Bone marrow (tissue), 2 donors: ENCODE measurements at regions not wholly inside any gene's neighbourhood (a gene's known extent, or its start where the extent isn't known, plus 50 kb on each side); places are given as distances from the start of the nearest gene placed in this dataset.

Experiments used
- DNase-seq, 2 donors: peaks; one replicate each; lab custom pipeline; 2025; lab: John Stamatoyannopoulos, UW

DNA sequence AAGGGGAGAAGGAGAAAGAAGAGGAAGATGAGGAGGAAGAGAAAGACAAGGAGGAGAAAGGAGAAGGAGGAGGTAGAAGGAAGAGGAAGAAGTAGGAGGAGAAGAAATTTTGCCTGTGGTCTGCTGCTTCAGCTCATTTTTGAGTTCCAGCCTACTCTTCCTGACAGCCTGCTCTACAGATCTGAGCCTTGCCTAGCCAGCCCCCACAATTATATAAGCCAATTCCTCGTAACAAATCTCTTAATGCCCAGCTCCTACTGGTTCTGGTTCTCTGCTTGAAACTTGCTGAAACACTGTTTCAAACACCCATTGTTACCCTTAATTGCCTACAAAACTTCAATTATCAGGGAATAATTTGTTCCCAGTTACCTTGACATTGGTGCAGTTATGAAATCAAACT lies 1014.2 kb upstream of the CELF4 start:
- DNase-seq = no peak

DNA sequence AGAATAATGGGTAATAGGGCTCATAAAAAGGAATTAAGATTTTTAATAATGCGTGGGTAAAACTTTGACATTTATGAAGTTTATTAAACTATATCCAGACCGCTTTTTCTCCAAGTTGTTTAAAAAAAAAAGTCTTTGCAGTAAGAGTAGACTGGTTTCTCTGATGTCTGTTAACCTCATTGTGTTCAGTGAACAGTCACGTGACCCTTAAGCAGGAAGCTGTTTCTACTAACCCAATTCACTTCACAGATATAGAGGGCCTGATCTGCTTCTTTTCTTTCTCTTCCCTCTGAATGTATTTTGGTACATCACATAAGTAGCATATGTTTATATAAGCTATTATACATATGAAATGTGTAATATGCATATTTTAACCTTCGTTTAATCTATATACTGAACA lies 1011.3 kb upstream of the CELF4 start:
- DNase-seq = no peak

GRCh38 chr18:38576349-38576748 lies 1010.8 kb upstream of the CELF4 start:
- peak in 1 of 2 donors; percentile 95 for DNase-seq

GRCh38 chr18:38575648-38576047 lies 1010.0 kb upstream of the CELF4 start:
- no peak for DNase-seq

- DNase-seq = no peak
Observed at GRCh38 chr18:38575023-38575422, 1009.4 kb upstream of the CELF4 start.

DNA sequence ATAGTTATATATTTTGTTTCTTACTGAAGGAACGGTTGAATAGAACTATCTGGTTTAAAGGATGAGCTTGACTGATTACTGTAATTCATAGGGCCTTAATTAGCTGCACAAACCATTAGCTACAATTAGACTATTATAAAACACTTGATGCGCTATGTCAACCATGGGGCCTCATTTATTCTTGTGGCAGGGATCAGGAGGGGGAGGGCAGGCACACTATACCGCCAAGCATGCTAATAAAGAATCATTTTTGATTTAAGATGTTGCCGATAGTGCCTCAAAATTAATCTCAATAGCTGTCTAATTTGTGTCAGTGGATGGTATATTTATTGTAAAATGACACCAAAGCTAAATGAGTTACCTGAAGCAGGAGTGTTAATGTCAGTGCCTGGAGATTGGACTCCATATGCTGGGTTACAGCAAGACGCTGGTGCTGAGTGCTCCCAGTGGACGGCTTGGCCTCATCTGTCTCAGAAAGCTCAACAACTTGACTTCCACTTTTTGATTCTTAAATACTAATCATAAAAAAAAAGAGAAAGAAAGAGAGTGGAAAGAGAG lies 1007.0 kb upstream of the CELF4 start:
- DNase-seq = no peak

DNA sequence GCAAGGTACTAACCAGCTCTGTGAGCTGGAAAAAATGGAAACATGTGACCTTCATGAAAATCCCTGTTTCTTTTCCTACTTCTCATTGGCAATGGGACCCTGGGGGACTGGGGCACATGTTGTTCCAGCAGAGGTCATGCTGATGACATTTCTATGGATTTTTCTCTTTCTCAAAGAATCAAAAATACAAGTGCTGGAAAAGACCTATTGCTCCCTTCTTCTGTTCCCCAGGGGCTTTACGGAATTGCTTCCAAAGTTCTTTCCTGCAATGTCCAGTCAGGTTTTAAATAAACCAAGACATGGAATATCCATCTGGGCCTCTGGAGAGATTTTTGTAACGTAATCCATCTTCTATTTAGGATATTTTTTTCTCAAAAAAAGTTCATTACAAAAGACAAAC lies 1006.1 kb upstream of the CELF4 start:
- no peak for DNase-seq

GRCh38 chr18:38565513-38565912 lies 999.9 kb upstream of the CELF4 start:
- no peak for DNase-seq

GRCh38 chr18:38563396-38563980 lies 997.9 kb upstream of the CELF4 start:
- peak in 1 of 2 donors; percentile 71 for DNase-seq

GRCh38 chr18:38557006-38557405 lies 991.4 kb upstream of the CELF4 start:
- no peak for DNase-seq

GRCh38 chr18:38552732-38553321 lies 987.2 kb upstream of the CELF4 start:
- no peak for DNase-seq

- no peak for DNase-seq
Observed at GRCh38 chr18:38551881-38552280, 986.3 kb upstream of the CELF4 start.

- peak in 1 of 2 donors; percentile 10 for DNase-seq
Observed at GRCh38 chr18:38545071-38545470, 979.5 kb upstream of the CELF4 start.

DNA sequence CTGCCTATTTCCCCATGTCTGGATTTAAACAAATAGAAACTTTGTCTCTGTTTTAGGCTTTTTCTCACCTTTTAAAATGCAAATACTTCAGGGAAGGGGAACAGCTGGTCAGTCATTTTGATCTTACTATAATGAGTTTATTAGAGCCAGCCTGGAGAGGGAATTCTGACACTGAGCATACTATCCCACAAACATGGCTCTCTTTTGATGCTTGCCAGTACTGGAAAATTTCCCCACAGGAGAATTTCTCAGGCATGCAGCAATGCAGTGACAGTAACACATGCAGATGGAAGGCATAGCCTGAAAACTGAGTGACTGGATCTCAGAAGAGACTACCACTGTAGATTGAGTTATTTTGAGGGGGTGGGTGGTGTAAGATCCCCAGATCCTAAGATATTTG lies 974.3 kb upstream of the CELF4 start:
- no peak for DNase-seq

GRCh38 chr18:38539371-38539770 lies 973.8 kb upstream of the CELF4 start:
- DNase-seq = no peak

- no peak for DNase-seq
Observed at GRCh38 chr18:38534073-38534472, 968.5 kb upstream of the CELF4 start.

DNA sequence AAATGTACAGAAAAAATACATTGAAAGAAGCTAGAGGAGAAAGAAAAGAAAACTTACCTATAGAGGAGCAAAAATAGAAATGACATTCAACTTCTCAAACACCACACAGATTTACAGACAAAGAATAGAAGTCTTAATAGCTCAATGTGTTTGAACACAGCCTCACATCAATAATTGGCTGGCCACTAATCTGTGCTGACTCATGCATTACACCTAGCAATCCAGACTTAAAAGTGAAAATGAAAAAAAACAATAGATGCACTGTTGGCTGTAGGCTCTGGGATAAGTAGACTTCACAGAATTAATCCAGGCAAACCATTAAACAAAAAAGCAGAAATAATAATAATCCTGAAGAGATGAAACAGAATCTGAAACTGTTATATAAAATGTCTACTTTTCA lies 961.3 kb upstream of the CELF4 start:
- DNase-seq = no peak

DNA sequence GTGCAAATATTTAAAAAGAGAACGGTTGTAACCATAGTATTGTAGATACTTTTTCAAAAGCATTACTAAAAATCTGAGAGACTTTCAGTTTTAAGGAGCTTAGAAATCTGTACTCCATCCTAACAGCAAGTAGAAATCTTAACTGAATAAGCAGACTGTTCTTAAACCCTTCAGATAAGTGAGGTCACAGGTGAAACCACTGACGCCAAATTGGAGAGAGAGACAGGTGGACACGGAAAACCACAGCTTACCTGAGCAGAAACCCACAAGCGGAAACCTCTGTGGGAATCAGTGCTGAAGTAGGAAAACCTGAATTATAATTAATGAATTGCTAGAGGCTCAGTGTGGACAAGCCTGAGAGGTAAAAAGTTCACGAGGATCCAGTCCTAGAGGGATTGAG lies 959.4 kb upstream of the CELF4 start:
- DNase-seq = no peak

DNA sequence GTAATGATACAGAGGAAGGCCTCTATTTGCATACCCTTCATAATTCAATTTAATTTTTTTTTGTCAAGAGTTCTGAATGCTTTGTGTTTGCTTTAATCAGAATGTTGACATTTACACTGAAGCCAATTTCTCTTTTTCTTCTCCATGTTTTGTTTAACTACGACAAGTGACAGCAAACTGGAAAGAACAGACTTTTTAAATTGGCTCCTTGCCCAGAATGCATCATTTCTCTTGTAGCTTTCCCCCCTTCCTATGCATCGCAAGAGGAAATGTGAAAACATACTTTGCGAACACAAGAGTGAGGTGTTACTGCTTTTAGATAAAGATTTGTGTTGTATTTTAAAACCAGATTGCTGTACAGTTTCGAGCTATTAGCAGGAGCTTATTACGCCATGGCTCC lies 955.2 kb upstream of the CELF4 start:
- DNase-seq = no peak

- peak in 1 of 2 donors; percentile 12 for DNase-seq
Observed at GRCh38 chr18:38502539-38502938, 936.9 kb upstream of the CELF4 start.

DNA sequence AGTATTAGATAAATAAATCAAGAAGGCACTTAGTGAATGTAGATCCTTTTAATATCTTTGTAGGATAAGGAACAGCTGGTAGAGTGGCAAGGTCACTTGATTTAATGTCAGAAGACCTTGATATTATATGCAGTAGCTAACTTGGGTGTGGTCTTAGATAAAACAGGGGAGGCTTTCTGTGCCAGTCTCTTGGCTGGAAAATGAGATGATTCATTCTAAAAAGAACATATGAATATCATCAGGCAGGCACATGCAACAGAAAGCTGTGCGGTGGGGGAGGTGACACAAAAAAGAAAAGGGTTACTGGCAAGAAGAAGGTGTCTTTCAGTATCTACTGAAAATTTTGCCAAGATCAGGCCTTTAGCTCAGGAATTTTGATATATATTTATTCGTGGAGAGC lies 931.7 kb upstream of the CELF4 start:
- DNase-seq = no peak

GRCh38 chr18:38496222-38496793 lies 930.7 kb upstream of the CELF4 start:
- no peak for DNase-seq

- DNase-seq = no peak
Observed at GRCh38 chr18:38494065-38494464, 928.5 kb upstream of the CELF4 start.

DNA sequence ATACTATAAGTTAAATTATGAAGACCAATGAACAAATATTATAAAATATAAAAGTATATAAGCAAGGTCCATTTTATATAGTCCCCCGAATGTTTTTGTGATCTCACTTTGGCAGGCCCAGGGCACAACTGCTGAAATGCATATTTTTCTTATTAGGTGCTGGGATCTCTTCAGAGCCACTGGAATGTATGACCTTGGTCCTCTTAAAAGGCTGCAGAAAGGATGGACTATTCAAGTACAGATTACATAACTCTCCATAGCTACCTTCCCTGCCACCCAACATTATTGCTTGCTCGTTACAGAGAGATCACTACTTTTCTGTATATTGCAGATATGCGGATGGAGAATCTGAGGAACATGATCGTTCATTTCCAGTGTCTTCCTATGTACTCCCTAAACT lies 925.6 kb upstream of the CELF4 start:
- DNase-seq = no peak
